GM12878 (cell line): ENCODE measurements at regions not wholly inside any gene's neighbourhood (a gene's known extent, or its start where the extent isn't known, plus 50 kb on each side); places are given as distances from the start of the nearest gene placed in this dataset.

ENCODE experiments used
- ATF2 ChIP-seq: IDR thresholded peaks from 2 replicates; pipeline ENCODE4 v1.6.1; 2012; ENCODE audit warnings: low read length, inconsistent platforms
- ESRRA ChIP-seq: IDR thresholded peaks from 2 replicates; pipeline ENCODE4 v1.6.1; 2012; ENCODE audit warnings: mild to moderate bottlenecking, low read length, improper control_type of control experiment
- JUNB ChIP-seq: IDR thresholded peaks from 2 replicates; pipeline ENCODE4 v1.6.1; 2016; ENCODE audit warnings: antibody characterized with exemption, mild to moderate bottlenecking
- LARP7 ChIP-seq: fragments of 450-650 bp; IDR thresholded peaks from 2 replicates; pipeline ENCODE4 v1.6.1; 2017; ENCODE audit warnings: mild to moderate bottlenecking
- RAD21 ChIP-seq: IDR thresholded peaks from 2 replicates; pipeline ENCODE4 v1.6.1; 2011; ENCODE audit warnings: mild to moderate bottlenecking, low read depth, low read length, moderate library complexity; ENCODE audit not compliant: insufficient read depth
- YY1 ChIP-seq: IDR thresholded peaks from 2 replicates; pipeline ENCODE4 v1.6.1; 2011; ENCODE audit warnings: low read depth, mild to moderate bottlenecking, low read length
- TF ChIP-seq, protein P1 (sequence below), 3 experiments: IDR thresholded peaks in 2 of 3; conservative IDR thresholded peaks in 1 of 3; 2 replicates each; pipeline ENCODE4 v1.5.1; 2011; ENCODE audit warnings: low read depth in 3 of 3, low read length in 3 of 3, mild to moderate bottlenecking in 3 of 3, control low read depth in 2 of 3, moderate library complexity in 2 of 3, inconsistent platforms in 1 of 3, mixed read lengths in 1 of 3; ENCODE audit not compliant: control insufficient read depth in 2 of 3, insufficient read depth in 1 of 3; ENCODE audit errors: extremely low read depth in 1 of 3

DNA sequence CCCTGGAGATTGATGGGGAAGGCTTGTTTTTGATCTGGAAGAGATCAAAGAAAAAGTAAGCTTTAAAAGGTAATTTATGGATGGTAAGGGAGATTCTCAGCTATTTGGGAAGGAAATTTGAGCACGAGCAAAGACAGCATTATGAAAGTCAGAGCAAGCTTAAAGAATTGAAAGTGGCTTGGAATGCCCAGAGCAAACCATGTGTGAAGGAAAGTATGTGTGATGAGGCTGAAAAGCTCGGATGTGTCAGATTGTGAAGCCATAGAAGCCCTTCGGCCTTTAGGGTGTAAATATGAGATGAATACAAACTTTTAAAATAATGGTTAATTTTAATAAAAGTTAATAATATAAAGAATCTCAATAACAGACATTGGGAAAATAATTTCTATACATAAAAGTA, 377.4 kb upstream of the DSEL start:
- TF ChIP-seq LARP7 (no peak), ESRRA (no peak), YY1 (no peak), ATF2 (no peak), JUNB (no peak), RAD21 (no peak)
- TF ChIP-seq, protein P1, sequence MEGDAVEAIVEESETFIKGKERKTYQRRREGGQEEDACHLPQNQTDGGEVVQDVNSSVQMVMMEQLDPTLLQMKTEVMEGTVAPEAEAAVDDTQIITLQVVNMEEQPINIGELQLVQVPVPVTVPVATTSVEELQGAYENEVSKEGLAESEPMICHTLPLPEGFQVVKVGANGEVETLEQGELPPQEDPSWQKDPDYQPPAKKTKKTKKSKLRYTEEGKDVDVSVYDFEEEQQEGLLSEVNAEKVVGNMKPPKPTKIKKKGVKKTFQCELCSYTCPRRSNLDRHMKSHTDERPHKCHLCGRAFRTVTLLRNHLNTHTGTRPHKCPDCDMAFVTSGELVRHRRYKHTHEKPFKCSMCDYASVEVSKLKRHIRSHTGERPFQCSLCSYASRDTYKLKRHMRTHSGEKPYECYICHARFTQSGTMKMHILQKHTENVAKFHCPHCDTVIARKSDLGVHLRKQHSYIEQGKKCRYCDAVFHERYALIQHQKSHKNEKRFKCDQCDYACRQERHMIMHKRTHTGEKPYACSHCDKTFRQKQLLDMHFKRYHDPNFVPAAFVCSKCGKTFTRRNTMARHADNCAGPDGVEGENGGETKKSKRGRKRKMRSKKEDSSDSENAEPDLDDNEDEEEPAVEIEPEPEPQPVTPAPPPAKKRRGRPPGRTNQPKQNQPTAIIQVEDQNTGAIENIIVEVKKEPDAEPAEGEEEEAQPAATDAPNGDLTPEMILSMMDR (IDR thresholded peaks at IDR 0.05 in 2 of 3, conservative IDR thresholded peaks at IDR 0.05 in 1 of 3; ENCODE audit: control insufficient read depth in 2 of 3, extremely low read depth in 1 of 3, insufficient read depth in 1 of 3, low read depth in 3 of 3, low read length in 3 of 3) = no peak
